HUES48 (cell line): ENCODE measurements at regions not wholly inside any gene's neighbourhood (a gene's known extent, or its start where the extent isn't known, plus 50 kb on each side); places are given as distances from the start of the nearest gene placed in this dataset.

Source experiments
- H3K27ac ChIP-seq: one replicate; pipeline ENCODE4 v1.7.0; 2013; ENCODE audit warnings: low read depth, low read length, inconsistent platforms
- H3K27me3 ChIP-seq: 2 replicates; pipeline ENCODE4 v1.6.1; 2013; ENCODE audit warnings: mild to moderate bottlenecking, low read length; ENCODE audit not compliant: control insufficient read depth, insufficient read depth
- H3K36me3 ChIP-seq: 2 replicates; pipeline ENCODE4 v1.6.1; 2013; ENCODE audit warnings: low read length; ENCODE audit not compliant: control insufficient read depth, insufficient read depth
- H3K4me1 ChIP-seq: 2 replicates; pipeline ENCODE4 v1.6.1; 2013; ENCODE audit warnings: mild to moderate bottlenecking, low read length; ENCODE audit not compliant: control insufficient read depth, insufficient read depth
- H3K4me3 ChIP-seq: 2 replicates; pipeline ENCODE4 v1.5.1; 2013; ENCODE audit warnings: mild to moderate bottlenecking, low read depth, low read length
- H3K9ac ChIP-seq: 2 replicates; pipeline ENCODE4 v1.6.1; 2013; ENCODE audit warnings: mild to moderate bottlenecking, low read depth, low read length, moderate library complexity
- H3K9me3 ChIP-seq: 2 replicates; pipeline ENCODE4 v1.6.1; 2013; ENCODE audit warnings: low read length; ENCODE audit not compliant: control insufficient read depth, insufficient read depth

DNA sequence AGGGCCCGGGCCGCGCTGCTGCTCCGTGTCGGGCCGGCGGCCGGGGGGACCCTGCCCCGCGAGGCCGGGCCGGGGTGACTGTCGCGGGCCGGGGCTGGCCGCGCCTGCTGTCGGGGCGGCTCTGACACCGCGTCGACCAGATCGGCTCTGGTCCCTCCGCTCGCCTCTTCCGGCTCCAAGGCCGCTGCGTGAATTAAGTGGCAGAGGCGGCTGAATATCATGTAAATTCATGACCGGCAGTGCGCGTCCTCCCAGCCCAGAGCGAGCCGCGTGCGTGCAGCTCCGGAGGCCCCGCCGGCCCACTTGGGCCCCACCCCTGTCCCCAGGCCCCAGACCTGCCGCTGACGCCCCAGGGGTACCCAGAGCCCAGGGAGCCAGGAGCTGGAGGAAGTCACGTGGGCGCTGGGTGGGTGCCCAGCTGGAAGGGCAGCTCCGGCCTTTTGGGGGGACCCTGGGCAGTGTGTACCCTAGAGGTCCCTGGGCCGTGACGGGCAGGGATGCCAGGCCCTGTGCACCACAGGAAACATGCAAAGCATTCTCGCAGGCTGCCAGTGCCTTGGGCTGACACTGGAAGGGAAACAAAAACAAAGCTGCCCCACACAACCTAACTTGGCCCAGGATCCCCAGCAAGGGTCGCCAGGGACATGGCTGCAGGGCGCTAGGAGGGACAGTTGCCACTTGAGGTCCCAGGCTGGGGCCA lies 584.0 kb upstream of the MKI67 start:
- no peak overlapping the region for H3K9ac ChIP-seq
- no peaks in the 10 kb centered on the region for H3K36me3 ChIP-seq
- no peaks in the 10 kb centered on the region for H3K27me3 ChIP-seq
- H3K9me3 ChIP-seq = no peaks in the 10 kb centered on the region
- H3K27ac ChIP-seq = no peak overlapping the region
- no peaks in the 10 kb centered on the region for H3K4me1 ChIP-seq
- no peak overlapping the region for H3K4me3 ChIP-seq

DNA sequence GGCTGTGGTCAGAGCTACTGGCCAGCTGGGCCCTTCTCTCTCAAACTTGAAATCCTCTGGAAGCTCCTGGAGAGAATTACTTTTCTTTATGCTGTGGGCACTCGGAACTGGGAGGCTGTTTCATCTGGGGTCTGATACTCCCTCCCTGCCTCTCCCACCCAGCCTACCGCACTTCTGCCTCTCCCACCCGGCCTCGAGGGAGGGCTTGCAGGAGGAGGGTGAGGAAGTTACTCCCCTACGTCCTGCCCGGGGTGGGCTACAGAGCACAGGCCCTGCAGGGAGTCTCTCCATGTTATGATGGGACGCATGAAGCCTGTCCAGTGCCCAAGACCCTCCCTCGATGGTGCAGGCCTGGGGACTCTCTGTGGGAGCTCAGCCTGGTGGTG lies 584.6 kb upstream of the MKI67 start:
- H3K27ac ChIP-seq = no peak overlapping the region
- no peaks in the 10 kb centered on the region for H3K9me3 ChIP-seq
- H3K36me3 ChIP-seq = no peaks in the 10 kb centered on the region
- H3K27me3 ChIP-seq = no peaks in the 10 kb centered on the region
- H3K9ac ChIP-seq = no peak overlapping the region
- H3K4me1 ChIP-seq = no peaks in the 10 kb centered on the region
- no peak overlapping the region for H3K4me3 ChIP-seq

DNA sequence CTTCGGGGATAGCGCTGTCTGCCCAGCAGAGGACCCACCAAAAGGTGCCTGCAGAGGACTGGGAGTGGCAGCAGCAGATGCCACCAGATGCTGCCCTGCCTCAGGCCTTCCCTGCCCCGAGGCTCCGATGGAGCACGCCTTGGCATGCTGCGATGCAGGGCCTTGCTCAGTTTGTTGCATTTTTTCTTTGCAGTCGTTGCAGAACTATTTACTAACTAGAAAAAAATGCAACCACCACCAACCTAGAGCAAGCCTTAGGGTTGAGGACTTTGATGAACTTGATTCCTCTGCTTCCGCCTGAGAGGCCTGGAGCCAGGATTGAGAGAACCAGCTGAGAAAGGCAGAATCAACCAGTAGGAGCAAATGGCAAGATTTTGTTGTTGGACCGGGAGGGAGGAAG lies 585.6 kb upstream of the MKI67 start:
- no peaks in the 10 kb centered on the region for H3K27me3 ChIP-seq
- H3K4me1 ChIP-seq = no peaks in the 10 kb centered on the region
- no peak overlapping the region for H3K4me3 ChIP-seq
- no peak overlapping the region for H3K27ac ChIP-seq
- no peaks in the 10 kb centered on the region for H3K36me3 ChIP-seq
- no peaks in the 10 kb centered on the region for H3K9me3 ChIP-seq
- H3K9ac ChIP-seq = no peak overlapping the region

DNA sequence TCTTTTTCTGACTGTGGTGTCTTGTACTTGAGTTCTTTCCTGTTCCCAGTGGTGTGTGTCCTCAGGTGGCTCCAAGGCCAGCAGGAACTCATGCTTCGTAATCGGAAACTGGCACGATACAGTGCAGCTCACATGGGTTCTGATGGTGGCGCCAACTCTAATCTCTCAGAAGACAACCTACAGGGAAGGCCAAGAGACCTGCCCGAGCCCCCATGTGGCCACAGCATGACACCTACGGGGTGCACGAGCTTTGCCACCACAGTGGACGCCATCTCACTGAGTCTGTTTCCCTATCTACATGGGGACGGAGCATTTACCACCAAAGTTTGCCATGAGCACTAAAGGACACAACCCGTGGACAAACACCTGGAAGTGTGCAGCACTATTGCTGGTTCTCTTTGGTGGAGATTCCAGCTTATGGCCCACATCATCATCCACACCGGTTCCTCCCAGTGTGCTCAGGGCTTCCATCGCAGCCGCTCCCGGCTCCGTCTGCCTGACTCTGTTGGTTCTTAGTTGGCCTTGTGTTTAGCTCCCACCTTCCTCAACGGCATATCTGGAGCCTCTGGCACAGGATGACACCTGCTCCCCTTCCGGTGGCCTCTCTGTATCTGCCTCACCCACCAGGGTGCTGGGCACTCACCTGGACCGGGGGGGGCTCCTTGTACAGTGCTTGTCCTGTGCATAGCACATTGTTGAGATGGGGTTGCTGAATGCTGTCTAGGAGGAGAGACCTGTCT lies 586.6 kb upstream of the MKI67 start:
- Histone ChIP-seq H3K27me3 (no peaks in the 10 kb centered on the region), H3K9ac (no peak overlapping the region), H3K27ac (no peak overlapping the region), H3K9me3 (no peaks in the 10 kb centered on the region), H3K4me3 (no peak overlapping the region), H3K36me3 (no peaks in the 10 kb centered on the region), H3K4me1 (no peaks in the 10 kb centered on the region)

DNA sequence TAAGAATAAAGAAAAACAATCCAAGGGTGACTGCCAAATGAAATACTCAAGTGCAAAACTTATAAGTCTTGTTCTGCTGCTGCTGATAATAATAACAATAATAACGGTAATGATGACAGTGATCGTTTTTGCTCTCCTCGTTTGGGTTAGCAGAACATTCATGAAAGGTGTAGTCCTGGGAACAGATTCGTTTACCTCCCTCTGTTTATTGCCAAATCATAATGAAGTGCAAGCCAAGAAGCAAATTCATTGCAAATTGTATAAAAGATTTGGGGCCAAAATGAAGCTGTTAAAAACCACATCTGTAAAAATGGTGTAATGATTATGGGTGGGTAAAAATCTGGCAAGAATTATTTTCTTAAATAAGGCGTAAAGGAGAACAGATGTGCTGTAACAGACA lies 587.2 kb upstream of the MKI67 start:
- no peak overlapping the region for H3K9ac ChIP-seq
- H3K36me3 ChIP-seq = no peaks in the 10 kb centered on the region
- H3K27ac ChIP-seq = no peak overlapping the region

DNA sequence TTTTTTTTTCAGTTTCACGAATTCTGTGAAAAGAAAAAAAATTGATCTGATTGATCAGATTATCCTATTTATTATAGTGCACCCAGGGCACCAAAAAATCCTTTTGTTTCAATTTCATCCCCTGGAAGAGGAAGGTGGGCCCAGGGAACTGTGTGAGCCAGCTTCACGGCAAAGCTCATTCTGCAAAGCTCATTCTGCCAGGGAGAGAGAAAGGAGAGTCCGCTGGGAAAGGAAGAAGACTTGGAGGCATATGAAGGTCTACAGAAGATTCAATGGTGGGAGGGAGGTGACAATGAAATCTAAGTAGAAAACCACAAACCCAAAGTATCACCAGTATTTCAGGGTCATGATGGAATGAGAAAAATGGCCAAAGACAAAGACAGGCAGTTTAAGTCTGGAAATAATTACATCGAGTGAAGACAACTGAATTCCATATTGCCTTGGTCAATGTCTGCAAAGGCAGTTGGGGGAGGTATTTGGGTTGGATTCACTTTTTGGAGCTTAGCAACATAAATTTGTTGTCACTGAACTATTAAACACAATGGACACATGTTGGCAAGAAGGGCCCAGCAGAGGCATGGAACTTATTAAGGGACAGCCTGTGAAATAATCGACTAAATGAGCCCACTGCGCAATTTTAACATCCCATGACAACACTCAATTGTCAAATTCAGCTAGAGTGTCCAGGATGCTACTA lies 587.8 kb upstream of the MKI67 start:
- Histone ChIP-seq H3K36me3 (no peaks in the 10 kb centered on the region), H3K4me3 (no peak overlapping the region), H3K27me3 (no peaks in the 10 kb centered on the region), H3K4me1 (no peaks in the 10 kb centered on the region), H3K9ac (no peak overlapping the region), H3K27ac (no peak overlapping the region), H3K9me3 (no peaks in the 10 kb centered on the region)

More for the DNA sequence above, 587.2 kb upstream of the MKI67 start:
- no peaks in the 10 kb centered on the region for H3K4me1 ChIP-seq
- no peaks in the 10 kb centered on the region for H3K27me3 ChIP-seq
- H3K9me3 ChIP-seq = no peaks in the 10 kb centered on the region
- H3K4me3 ChIP-seq = no peak overlapping the region

DNA sequence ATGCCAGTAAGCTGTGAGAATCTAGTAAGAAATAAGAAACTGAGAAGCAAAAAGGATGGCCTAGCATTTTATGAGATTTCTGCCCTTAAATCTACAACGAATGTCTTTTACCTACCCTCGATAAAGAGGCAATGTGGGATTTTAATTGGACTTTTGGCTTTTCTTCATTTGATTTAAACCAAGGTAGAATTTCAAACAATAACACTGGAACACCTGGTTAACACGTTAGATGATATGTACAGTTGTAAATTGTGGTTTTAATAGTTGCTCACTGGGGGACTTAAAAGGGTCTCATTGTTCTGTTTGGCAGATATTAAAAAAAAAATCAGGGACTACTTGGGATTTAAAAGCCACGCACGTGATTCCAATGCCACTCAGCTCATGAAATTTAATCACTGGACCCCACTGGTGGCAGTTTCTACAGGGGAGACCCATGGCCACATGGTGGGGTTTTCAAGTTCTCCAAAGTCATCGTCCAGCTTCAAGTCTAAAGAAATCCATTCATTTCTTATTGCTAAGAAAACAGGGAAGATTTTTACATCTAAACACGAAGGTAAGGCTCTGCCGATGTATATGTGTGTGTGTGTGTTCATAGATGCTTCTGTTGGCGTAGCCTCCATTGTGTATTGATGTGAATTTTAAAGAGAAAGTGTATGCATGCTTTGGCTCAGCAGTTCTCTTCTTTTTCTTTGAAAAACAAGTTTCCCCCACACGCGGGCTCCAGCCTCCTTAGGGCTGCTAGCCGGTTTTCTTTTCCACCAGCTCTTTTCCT lies 588.6 kb upstream of the MKI67 start:
- Histone ChIP-seq H3K9me3 (no peaks in the 10 kb centered on the region), H3K27ac (no peak overlapping the region), H3K4me1 (no peaks in the 10 kb centered on the region), H3K4me3 (no peak overlapping the region), H3K27me3 (no peaks in the 10 kb centered on the region), H3K36me3 (no peaks in the 10 kb centered on the region), H3K9ac (no peak overlapping the region)

DNA sequence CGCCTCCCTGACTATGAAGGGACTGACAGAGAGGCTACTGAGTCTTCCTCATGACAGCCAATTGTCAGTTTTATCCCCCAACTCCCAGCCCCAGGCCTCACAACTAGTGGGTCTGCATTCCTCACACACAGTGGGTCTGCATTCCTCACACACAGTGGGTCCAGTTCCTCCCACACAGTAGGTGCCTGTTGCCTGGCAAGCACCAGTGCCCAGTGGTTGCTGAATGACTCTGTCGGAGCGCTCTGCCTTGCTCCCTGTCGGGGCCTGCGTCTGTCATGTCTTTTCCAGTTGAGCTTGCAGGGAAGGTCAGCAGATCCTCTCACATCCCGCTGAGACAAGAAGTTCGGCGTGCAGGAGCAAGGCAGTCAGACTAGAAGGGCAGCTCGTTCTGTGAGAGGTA lies 590.0 kb upstream of the MKI67 start:
- no peaks in the 10 kb centered on the region for H3K27me3 ChIP-seq

DNA sequence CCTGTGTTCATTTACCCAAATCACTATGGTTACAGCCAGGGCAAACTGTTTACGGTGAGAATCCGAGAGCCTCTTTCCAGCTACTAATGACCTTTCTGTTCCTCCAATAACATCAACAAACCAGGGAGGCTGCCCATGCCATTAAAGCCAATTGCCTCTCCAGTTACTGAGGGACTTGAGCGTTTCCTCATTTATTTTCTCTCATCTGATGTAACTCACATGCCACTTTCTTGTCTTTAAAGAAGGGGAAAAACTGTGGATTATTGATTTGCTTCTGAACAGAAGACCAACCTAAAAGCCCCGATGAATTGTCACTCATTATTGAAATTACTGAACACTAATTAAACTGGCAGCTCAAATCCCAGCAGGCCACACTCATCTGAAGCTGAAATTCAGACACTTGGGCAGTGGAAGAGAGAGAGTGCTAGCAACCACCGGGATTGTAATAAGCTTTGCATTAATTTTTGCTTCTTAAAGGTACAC lies 595.8 kb upstream of the MKI67 start:
- H3K9me3 ChIP-seq = no peaks in the 10 kb centered on the region
- no peak overlapping the region for H3K27ac ChIP-seq
- no peaks in the 10 kb centered on the region for H3K36me3 ChIP-seq
- no peak overlapping the region for H3K4me3 ChIP-seq
- no peak overlapping the region for H3K9ac ChIP-seq
- no peaks in the 10 kb centered on the region for H3K27me3 ChIP-seq
- no peaks in the 10 kb centered on the region for H3K4me1 ChIP-seq

More for the DNA sequence above, 590.0 kb upstream of the MKI67 start:
- no peak overlapping the region for H3K27ac ChIP-seq
- H3K36me3 ChIP-seq = no peaks in the 10 kb centered on the region
- H3K4me3 ChIP-seq = no peak overlapping the region
- H3K9me3 ChIP-seq = no peaks in the 10 kb centered on the region
- no peak overlapping the region for H3K9ac ChIP-seq
- no peaks in the 10 kb centered on the region for H3K4me1 ChIP-seq

DNA sequence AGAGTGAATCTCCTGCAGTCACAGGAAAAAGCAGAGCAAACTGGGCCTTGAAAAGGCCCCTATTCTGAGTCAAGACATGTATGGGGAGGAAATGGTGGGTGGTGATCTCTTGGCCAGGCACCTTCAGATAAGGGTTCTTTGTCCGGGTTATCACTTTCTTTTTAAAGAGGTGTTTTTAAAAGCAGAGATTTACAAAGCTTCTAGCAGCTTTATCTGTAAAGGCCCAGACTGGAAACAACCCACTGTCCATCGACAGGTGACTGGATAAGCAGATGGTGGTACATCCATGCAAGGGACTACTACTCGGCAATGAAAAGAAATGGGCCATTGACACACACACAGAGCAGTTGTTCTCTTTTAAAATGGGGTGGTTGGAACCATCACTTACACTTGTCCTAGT lies 596.7 kb upstream of the MKI67 start:
- Histone ChIP-seq H3K36me3 (no peaks in the 10 kb centered on the region), H3K27ac (no peak overlapping the region), H3K4me3 (no peak overlapping the region), H3K9ac (no peak overlapping the region), H3K27me3 (no peaks in the 10 kb centered on the region), H3K4me1 (peaks cover 6% of the 10 kb centered on the region; the same call in 1 of the 2 replicates), H3K9me3 (no peaks in the 10 kb centered on the region)
